RCC 7860 (cell line): ENCODE measurements at regions not wholly inside any gene's neighbourhood (a gene's known extent, or its start where the extent isn't known, plus 50 kb on each side); places are given as distances from the start of the nearest gene placed in this dataset.

Experiments used
- DNase-seq: peaks from one replicate; pipeline ENCODE4 v3.0.0-alpha.2; 2015; ENCODE audit warnings: low spot score
- FAIRE-seq: peaks from 2 replicates; lab custom pipeline; 2012; peaks lifted over from hg19 to GRCh38; lab: Jason Lieb, UNC

GRCh38 chrX:7235071-7235470, 87.1 kb upstream of the PUDP start:
- no peak for FAIRE-seq

GRCh38 chrX:7233580-7234406, 85.8 kb upstream of the PUDP start:
- FAIRE-seq (no peak), DNase-seq (no peak)

More at GRCh38 chrX:7235071-7235470, 87.1 kb upstream of the PUDP start:
- DNase-seq, result no peak

- no peak for FAIRE-seq
- no peak for DNase-seq
Observed at GRCh38 chrX:7228226-7228625, 80.3 kb upstream of the PUDP start.

GRCh38 chrX:7225338-7225737, 77.4 kb upstream of the PUDP start:
- no peak for FAIRE-seq

GRCh38 chrX:7223271-7223670, 75.3 kb upstream of the PUDP start:
- FAIRE-seq (no peak), DNase-seq (no peak)

More at GRCh38 chrX:7225338-7225737, 77.4 kb upstream of the PUDP start:
- DNase-seq, result no peak

- FAIRE-seq (no peak), DNase-seq (no peak)
Observed at GRCh38 chrX:7220121-7220520, 72.2 kb upstream of the PUDP start.

- no peak for FAIRE-seq
- DNase-seq, result no peak
Observed at GRCh38 chrX:7219153-7219705, 71.3 kb upstream of the PUDP start.

- DNase-seq, result no peak
- FAIRE-seq, result no peak
Observed at GRCh38 chrX:7218321-7219152, 70.6 kb upstream of the PUDP start.

- no peak for FAIRE-seq
- DNase-seq, result no peak
Observed at GRCh38 chrX:7216981-7217587, 69.1 kb upstream of the PUDP start.

- DNase-seq, result no peak
- no peak for FAIRE-seq
Observed at GRCh38 chrX:7215842-7216241, 67.9 kb upstream of the PUDP start.

- DNase-seq (no peak), FAIRE-seq (no peak)
Observed at GRCh38 chrX:7214251-7214650, 66.3 kb upstream of the PUDP start.

GRCh38 chrX:7205037-7205577, 57.2 kb upstream of the PUDP start:
- DNase-seq (no peak), FAIRE-seq (no peak)

- no peak for FAIRE-seq
- no peak for DNase-seq
Observed at GRCh38 chrX:7204619-7205018, 56.7 kb upstream of the PUDP start.

- FAIRE-seq (no peak), DNase-seq (no peak)
Observed at GRCh38 chrX:7202206-7202605, 54.3 kb upstream of the PUDP start.

GRCh38 chrX:7201496-7201895, 53.5 kb upstream of the PUDP start:
- DNase-seq (no peak), FAIRE-seq (no peak)

GRCh38 chrX:7198499-7198898, 50.5 kb upstream of the PUDP start:
- DNase-seq (no peak), FAIRE-seq (no peak)
